GM23338 (cell line): ENCODE measurements at regions not wholly inside any gene's neighbourhood (a gene's known extent, or its start where the extent isn't known, plus 50 kb on each side); places are given as distances from the start of the nearest gene placed in this dataset.

Source experiments
- ATAC-seq: fragments of 200-7000 bp; cut with Tn5 transposase; 3 replicates; pipeline ENCODE4 v1.9.1; 2020
- DNase-seq: peaks from one replicate; pipeline ENCODE4 v3.0.0-alpha.2; 2015; ENCODE audit warnings: low spot score
- H2AFZ ChIP-seq: fragments of 200-600 bp; sonication (generic); 2 replicates; pipeline ENCODE4 v1.8.0; 2016; ENCODE audit warnings: antibody characterized with exemption, mild to moderate bottlenecking, moderate library complexity
- H3F3A ChIP-seq: fragments of 200-600 bp; sonication (generic); replicated peaks from 2 replicates; pipeline ENCODE4 v1.8.0; 2017; ENCODE audit warnings: antibody characterized with exemption, mixed run types, low read depth
- H3K27ac ChIP-seq: fragments of 200-600 bp; sonication (generic); 2 replicates; pipeline ENCODE4 v1.6.1; 2016; ENCODE audit warnings: low read depth
- H3K27me3 ChIP-seq: fragments of 200-600 bp; sonication (generic); 2 replicates; pipeline ENCODE4 v1.8.0; 2016; ENCODE audit warnings: mild to moderate bottlenecking, mixed run types, moderate library complexity; ENCODE audit not compliant: insufficient read depth
- H3K36me3 ChIP-seq: fragments of 200-600 bp; sonication (generic); 2 replicates; pipeline ENCODE4 v1.8.0; 2016; ENCODE audit warnings: mild to moderate bottlenecking; ENCODE audit not compliant: insufficient read depth
- H3K4me1 ChIP-seq: fragments of 200-600 bp; sonication (generic); 2 replicates; pipeline ENCODE4 v1.8.0; 2016; ENCODE audit warnings: mild to moderate bottlenecking, moderate library complexity; ENCODE audit not compliant: insufficient read depth
- H3K4me2 ChIP-seq: fragments of 200-600 bp; sonication (generic); 2 replicates; pipeline ENCODE4 v1.7.1; 2017; ENCODE audit warnings: mixed run types
- H3K4me3 ChIP-seq: fragments of 200-600 bp; sonication (generic); 2 replicates; pipeline ENCODE4 v1.6.1; 2016; ENCODE audit warnings: mixed run types
- H3K79me2 ChIP-seq: fragments of 200-600 bp; sonication (generic); replicated peaks from 2 replicates; pipeline ENCODE4 v1.8.0; 2017; ENCODE audit warnings: mild to moderate bottlenecking; ENCODE audit not compliant: insufficient read depth
- H3K9me2 ChIP-seq: fragments of 200-600 bp; sonication (generic); 2 replicates; pipeline ENCODE4 v1.8.0; 2017; ENCODE audit not compliant: insufficient read depth
- H4K20me1 ChIP-seq: fragments of 200-600 bp; sonication (generic); replicated peaks from 2 replicates; pipeline ENCODE4 v1.8.0; 2017; ENCODE audit warnings: mild to moderate bottlenecking; ENCODE audit not compliant: insufficient read depth
- H3K27ac Mint-ChIP-seq: 2 replicates; pipeline ENCODE4 v1.8.0; 2020; ENCODE audit warnings: inconsistent platforms, mild to moderate bottlenecking, moderate library complexity, mixed read lengths
- H3K27me3 Mint-ChIP-seq: 3 replicates; pipeline ENCODE4 v1.8.0; 2022; ENCODE audit warnings: low read depth, mild to moderate bottlenecking, moderate library complexity, mixed read lengths, inconsistent platforms; ENCODE audit not compliant: insufficient read depth, poor library complexity
- H3K36me3 Mint-ChIP-seq: 3 replicates; pipeline ENCODE4 v1.8.0; 2021; ENCODE audit warnings: low read depth, mild to moderate bottlenecking, inconsistent platforms, moderate library complexity, mixed read lengths
- H3K4me1 Mint-ChIP-seq: 3 replicates; pipeline ENCODE4 v1.8.0; 2020; ENCODE audit warnings: mild to moderate bottlenecking, inconsistent platforms, mixed read lengths
- H3K4me3 Mint-ChIP-seq: 3 replicates; pipeline ENCODE4 v1.8.0; 2021; ENCODE audit warnings: moderate library complexity, mild to moderate bottlenecking, inconsistent platforms, mixed read lengths
- H3K9me3 Mint-ChIP-seq: 3 replicates; pipeline ENCODE4 v1.8.0; 2020; ENCODE audit warnings: moderate library complexity, mild to moderate bottlenecking, inconsistent platforms, mixed read lengths
- CREB1 ChIP-seq: fragments of 250-450 bp; sonication (Bioruptor Pico); IDR thresholded peaks from 2 replicates; pipeline ENCODE4 v1.5.0; 2020; ENCODE audit warnings: low read depth, mild to moderate bottlenecking, moderate library complexity
- CTCF ChIP-seq, 2 experiments: fragments of 200-600 bp in 1 of 2; sonication (generic) in 1 of 2; conservative IDR thresholded peaks; 2 replicates each; pipeline versions ENCODE4 v1.5.1 to v1.6.1; 2016 to 2017; ENCODE audit warnings: antibody characterized with exemption in 2 of 2, low read depth in 2 of 2, mild to moderate bottlenecking in 2 of 2, moderate library complexity in 1 of 2
- EZH2 ChIP-seq: fragments of 200-600 bp; sonication (generic); IDR thresholded peaks from one replicate; pipeline ENCODE4 v1.8.0; 2017; ENCODE audit warnings: antibody characterized with exemption, mild to moderate bottlenecking, low read depth; ENCODE audit not compliant: unreplicated experiment
- EZH2phosphoT487 ChIP-seq: fragments of 200-600 bp; sonication (generic); IDR thresholded peaks from one replicate; pipeline ENCODE4 v1.8.1; 2018; ENCODE audit warnings: antibody characterized with exemption; ENCODE audit not compliant: unreplicated experiment
- JUNB ChIP-seq: IDR thresholded peaks from one replicate; pipeline ENCODE4 v1.6.1; 2016; ENCODE audit warnings: antibody characterized with exemption; ENCODE audit not compliant: unreplicated experiment
- NANOG ChIP-seq: IDR thresholded peaks from 2 replicates; pipeline ENCODE4 v1.6.1; 2016; ENCODE audit warnings: antibody characterized with exemption, borderline replicate concordance
- POLR2AphosphoS5 ChIP-seq: IDR thresholded peaks from 2 replicates; pipeline ENCODE4 v1.6.1; 2016; ENCODE audit warnings: antibody characterized with exemption, low read depth
- REST ChIP-seq: IDR thresholded peaks from one replicate; pipeline ENCODE4 v1.6.1; 2018; ENCODE audit warnings: antibody characterized with exemption; ENCODE audit not compliant: unreplicated experiment
- STAT1 ChIP-seq: IDR thresholded peaks from one replicate; pipeline ENCODE4 v1.6.1; 2016; ENCODE audit warnings: antibody characterized with exemption; ENCODE audit not compliant: unreplicated experiment
- ZNF114 ChIP-seq: fragments of 250-450 bp; sonication (Bioruptor Pico); IDR thresholded peaks from 2 replicates; pipeline ENCODE4 v1.5.0; 2020; ENCODE audit warnings: mild to moderate bottlenecking, moderate library complexity
- ZNF331 ChIP-seq: fragments of 250-450 bp; sonication (Bioruptor Pico); IDR thresholded peaks from 2 replicates; pipeline ENCODE4 v1.5.0; 2020; ENCODE audit warnings: low read depth, mild to moderate bottlenecking, moderate library complexity
- TF ChIP-seq, protein P1 (sequence below): fragments of 250-450 bp; sonication (Bioruptor Pico); IDR thresholded peaks from 2 replicates; pipeline ENCODE4 v1.5.0; 2020; ENCODE audit warnings: mild to moderate bottlenecking, moderate library complexity
- TF ChIP-seq, protein P2 (sequence below): IDR thresholded peaks from 2 replicates; pipeline ENCODE4 v1.6.1; 2016; ENCODE audit warnings: antibody characterized with exemption

GRCh38 chr2:6341588-6342129, 524.0 kb downstream of the CMPK2 start:
- H3K36me3 ChIP-seq, result no peaks in the 10 kb centered on the region
- no peak overlapping the region for H3K27ac ChIP-seq
- DNase-seq (no peak), ATAC-seq (no peak)
- H3K27ac Mint-ChIP-seq, result no peak overlapping the region
- H3F3A ChIP-seq, result no peaks in the 10 kb centered on the region
- no peaks in the 10 kb centered on the region for H3K9me2 ChIP-seq
- H3K4me1 Mint-ChIP-seq, result no peaks in the 10 kb centered on the region
- no peak overlapping the region for H3K4me3 ChIP-seq
- H3K4me1 ChIP-seq, result peaks cover 3% of the 10 kb centered on the region; the same call in 1 of the 2 replicates
- H3K36me3 Mint-ChIP-seq, result no peaks in the 10 kb centered on the region
- H3K79me2 ChIP-seq, result no peaks in the 10 kb centered on the region
- no peaks in the 10 kb centered on the region for H4K20me1 ChIP-seq
- H3K4me3 Mint-ChIP-seq, result no peak overlapping the region
- peaks cover 75% of the 10 kb centered on the region for H3K9me3 Mint-ChIP-seq
- no peak overlapping the region for H2AFZ ChIP-seq
- no peak overlapping the region for H3K4me2 ChIP-seq
- no peak for TF ChIP-seq ZNF114 (CRISPR knock-in tag)
- TF ChIP-seq EZH2, result no peak
- TF ChIP-seq CREB1 (CRISPR knock-in tag), result no peak
- TF ChIP-seq CTCF (conservative IDR thresholded peaks at IDR 0.05; ENCODE audit: low read depth in 2 of 2), result no peak
- TF ChIP-seq, protein P1, sequence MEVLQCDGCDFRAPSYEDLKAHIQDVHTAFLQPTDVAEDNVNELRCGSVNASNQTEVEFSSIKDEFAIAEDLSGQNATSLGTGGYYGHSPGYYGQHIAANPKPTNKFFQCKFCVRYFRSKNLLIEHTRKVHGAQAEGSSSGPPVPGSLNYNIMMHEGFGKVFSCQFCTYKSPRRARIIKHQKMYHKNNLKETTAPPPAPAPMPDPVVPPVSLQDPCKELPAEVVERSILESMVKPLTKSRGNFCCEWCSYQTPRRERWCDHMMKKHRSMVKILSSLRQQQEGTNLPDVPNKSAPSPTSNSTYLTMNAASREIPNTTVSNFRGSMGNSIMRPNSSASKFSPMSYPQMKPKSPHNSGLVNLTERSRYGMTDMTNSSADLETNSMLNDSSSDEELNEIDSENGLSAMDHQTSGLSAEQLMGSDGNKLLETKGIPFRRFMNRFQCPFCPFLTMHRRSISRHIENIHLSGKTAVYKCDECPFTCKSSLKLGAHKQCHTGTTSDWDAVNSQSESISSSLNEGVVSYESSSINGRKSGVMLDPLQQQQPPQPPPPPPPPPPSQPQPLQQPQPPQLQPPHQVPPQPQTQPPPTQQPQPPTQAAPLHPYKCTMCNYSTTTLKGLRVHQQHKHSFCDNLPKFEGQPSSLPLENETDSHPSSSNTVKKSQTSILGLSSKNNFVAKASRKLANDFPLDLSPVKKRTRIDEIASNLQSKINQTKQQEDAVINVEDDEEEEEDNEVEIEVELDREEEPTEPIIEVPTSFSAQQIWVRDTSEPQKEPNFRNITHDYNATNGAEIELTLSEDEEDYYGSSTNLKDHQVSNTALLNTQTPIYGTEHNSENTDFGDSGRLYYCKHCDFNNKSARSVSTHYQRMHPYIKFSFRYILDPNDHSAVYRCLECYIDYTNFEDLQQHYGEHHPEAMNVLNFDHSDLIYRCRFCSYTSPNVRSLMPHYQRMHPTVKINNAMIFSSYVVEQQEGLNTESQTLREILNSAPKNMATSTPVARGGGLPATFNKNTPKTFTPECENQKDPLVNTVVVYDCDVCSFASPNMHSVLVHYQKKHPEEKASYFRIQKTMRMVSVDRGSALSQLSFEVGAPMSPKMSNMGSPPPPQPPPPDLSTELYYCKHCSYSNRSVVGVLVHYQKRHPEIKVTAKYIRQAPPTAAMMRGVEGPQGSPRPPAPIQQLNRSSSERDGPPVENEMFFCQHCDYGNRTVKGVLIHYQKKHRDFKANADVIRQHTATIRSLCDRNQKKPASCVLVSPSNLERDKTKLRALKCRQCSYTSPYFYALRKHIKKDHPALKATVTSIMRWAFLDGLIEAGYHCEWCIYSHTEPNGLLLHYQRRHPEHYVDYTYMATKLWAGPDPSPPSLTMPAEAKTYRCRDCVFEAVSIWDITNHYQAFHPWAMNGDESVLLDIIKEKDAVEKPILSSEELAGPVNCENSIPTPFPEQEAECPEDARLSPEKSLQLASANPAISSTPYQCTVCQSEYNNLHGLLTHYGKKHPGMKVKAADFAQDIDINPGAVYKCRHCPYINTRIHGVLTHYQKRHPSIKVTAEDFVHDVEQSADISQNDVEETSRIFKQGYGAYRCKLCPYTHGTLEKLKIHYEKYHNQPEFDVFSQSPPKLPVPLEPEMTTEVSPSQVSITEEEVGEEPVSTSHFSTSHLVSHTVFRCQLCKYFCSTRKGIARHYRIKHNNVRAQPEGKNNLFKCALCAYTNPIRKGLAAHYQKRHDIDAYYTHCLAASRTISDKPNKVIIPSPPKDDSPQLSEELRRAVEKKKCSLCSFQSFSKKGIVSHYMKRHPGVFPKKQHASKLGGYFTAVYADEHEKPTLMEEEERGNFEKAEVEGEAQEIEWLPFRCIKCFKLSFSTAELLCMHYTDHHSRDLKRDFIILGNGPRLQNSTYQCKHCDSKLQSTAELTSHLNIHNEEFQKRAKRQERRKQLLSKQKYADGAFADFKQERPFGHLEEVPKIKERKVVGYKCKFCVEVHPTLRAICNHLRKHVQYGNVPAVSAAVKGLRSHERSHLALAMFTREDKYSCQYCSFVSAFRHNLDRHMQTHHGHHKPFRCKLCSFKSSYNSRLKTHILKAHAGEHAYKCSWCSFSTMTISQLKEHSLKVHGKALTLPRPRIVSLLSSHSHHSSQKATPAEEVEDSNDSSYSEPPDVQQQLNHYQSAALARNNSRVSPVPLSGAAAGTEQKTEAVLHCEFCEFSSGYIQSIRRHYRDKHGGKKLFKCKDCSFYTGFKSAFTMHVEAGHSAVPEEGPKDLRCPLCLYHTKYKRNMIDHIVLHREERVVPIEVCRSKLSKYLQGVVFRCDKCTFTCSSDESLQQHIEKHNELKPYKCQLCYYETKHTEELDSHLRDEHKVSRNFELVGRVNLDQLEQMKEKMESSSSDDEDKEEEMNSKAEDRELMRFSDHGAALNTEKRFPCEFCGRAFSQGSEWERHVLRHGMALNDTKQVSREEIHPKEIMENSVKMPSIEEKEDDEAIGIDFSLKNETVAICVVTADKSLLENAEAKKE (CRISPR knock-in tag), result no peak
- TF ChIP-seq JUNB, result no peak
- no peak for TF ChIP-seq NANOG
- TF ChIP-seq STAT1, result no peak
- no peak for TF ChIP-seq POLR2AphosphoS5
- no peak for TF ChIP-seq EZH2phosphoT487
- TF ChIP-seq, protein P2, sequence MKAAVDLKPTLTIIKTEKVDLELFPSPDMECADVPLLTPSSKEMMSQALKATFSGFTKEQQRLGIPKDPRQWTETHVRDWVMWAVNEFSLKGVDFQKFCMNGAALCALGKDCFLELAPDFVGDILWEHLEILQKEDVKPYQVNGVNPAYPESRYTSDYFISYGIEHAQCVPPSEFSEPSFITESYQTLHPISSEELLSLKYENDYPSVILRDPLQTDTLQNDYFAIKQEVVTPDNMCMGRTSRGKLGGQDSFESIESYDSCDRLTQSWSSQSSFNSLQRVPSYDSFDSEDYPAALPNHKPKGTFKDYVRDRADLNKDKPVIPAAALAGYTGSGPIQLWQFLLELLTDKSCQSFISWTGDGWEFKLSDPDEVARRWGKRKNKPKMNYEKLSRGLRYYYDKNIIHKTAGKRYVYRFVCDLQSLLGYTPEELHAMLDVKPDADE, result no peak
- TF ChIP-seq REST, result no peak
- no peak for TF ChIP-seq ZNF331 (CRISPR knock-in tag)
- H3K27me3 Mint-ChIP-seq, result peaks cover 3% of the 10 kb centered on the region
- H3K27me3 ChIP-seq, result no peaks in the 10 kb centered on the region
